ENCODE measurements at regions not wholly inside any gene's neighbourhood (a gene's known extent, or its start where the extent isn't known, plus 50 kb on each side); places are given as distances from the start of the nearest gene placed in this dataset.

DNA sequence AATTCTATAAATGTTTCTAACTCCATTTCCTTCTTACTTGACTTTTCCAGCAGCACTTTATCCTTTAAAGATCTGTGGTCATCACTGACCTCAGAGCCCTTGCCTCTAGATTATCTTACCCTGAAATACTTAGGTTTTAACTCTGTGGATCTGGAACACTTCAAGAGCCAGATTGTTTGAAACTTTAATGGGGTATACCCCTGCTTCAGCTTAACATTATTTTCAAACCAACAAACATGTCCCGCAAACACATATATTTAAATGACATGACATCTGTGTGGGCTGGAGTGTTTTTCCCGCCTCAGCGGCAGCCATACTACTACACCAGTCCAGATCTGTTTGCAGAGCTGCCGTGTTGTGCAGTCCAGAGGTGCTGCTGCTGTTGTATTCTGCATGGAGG lies 252.0 kb upstream of the TPM1 start:
- TF ChIP-seq, protein P1, sequence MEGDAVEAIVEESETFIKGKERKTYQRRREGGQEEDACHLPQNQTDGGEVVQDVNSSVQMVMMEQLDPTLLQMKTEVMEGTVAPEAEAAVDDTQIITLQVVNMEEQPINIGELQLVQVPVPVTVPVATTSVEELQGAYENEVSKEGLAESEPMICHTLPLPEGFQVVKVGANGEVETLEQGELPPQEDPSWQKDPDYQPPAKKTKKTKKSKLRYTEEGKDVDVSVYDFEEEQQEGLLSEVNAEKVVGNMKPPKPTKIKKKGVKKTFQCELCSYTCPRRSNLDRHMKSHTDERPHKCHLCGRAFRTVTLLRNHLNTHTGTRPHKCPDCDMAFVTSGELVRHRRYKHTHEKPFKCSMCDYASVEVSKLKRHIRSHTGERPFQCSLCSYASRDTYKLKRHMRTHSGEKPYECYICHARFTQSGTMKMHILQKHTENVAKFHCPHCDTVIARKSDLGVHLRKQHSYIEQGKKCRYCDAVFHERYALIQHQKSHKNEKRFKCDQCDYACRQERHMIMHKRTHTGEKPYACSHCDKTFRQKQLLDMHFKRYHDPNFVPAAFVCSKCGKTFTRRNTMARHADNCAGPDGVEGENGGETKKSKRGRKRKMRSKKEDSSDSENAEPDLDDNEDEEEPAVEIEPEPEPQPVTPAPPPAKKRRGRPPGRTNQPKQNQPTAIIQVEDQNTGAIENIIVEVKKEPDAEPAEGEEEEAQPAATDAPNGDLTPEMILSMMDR (IDR thresholded peaks at IDR 0.05) = no peak
- Mint-ChIP-seq H3K27ac (no peak overlapping the region), H3K36me3 (ENCODE audit: low read depth) (no peaks in the 10 kb centered on the region), H3K9me3 (no peaks in the 10 kb centered on the region), H3K4me1 (no peaks in the 10 kb centered on the region), H3K27me3 (peaks cover 3% of the 10 kb centered on the region), H3K4me3 (no peak overlapping the region)
- no peak for ATAC-seq (ENCODE audit: low read depth)
- DNase-seq = no peak
- ChIA-PET CTCF (no interaction called here), POLR2A (no interaction called here)
- intact Hi-C loops (cut with micrococcal nuclease) = no loop called here

DNA sequence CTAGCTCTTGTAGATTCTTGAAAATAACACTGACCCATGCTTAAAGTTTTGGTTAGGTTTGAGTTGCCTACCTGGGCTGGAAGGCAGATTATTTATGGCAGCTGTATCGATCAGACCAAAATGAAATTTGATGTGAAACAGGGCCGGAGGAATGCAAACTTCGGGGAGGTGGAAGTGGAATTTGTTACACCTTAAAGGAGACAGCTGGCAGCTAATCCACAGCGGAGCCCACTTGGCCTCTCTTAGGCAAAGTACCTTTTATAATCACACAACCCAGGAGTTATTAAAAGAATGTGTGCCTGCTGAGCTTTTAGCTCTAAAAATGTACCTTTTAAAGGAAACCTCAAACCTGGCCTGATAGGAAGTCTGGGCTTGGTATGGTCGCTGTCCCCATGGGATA lies 250.9 kb upstream of the TPM1 start:
- Mint-ChIP-seq H3K27ac (no peak overlapping the region), H3K27me3 (peaks cover 4% of the 10 kb centered on the region), H3K4me1 (no peaks in the 10 kb centered on the region), H3K36me3 (ENCODE audit: low read depth) (no peaks in the 10 kb centered on the region), H3K4me3 (no peak overlapping the region), H3K9me3 (no peaks in the 10 kb centered on the region)
- DNase-seq = no peak
- no peak for ATAC-seq (ENCODE audit: low read depth)
- TF ChIP-seq, protein P1 (IDR thresholded peaks at IDR 0.05) = no peak
- intact Hi-C loops (cut with micrococcal nuclease) = no loop called here
- ChIA-PET POLR2A (no interaction called here), CTCF (no interaction called here)

DNA sequence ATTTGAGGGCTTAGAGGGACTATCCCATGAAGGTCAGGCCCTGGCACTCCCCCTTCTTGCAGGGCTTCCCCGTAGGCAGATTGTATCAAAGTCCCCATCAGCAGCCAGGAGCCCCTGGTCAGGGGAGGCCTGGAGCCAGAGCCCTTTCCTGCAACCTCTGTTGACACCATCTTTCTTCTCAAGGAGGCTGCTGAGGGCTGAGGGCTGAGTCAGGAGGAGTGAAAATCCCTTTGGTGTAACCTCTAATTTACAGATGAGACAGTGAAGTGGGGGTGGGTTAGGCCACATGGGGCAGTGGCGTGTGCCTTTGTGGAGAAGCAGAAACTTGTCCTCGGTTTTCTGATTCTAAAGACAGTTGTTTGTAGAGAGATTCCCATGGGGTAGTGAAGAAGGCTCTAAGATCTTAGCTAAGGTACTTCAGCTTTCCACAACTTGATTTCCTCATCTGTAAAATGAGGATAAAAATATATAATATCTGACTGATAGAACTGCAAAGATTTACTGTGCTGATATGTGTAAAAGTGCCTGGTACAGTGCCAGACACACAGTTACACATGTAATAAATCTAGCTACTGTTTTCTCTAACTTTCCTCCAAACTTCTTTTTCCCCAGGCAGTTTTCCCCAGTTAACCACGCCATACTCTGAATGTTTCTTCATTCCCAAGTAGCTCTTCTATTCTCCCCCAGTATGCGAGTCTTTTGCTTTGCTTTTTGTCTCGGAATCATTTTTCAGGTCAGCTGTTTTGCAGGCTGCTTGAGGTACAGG lies 249.4 kb upstream of the TPM1 start:
- ATAC-seq (ENCODE audit: low read depth) (no peak), DNase-seq (no peak)
- peaks cover 4% of the 10 kb centered on the region for H3K27me3 Mint-ChIP-seq
- no peaks in the 10 kb centered on the region for H3K36me3 Mint-ChIP-seq (ENCODE audit: low read depth)
- H3K9me3 Mint-ChIP-seq = no peaks in the 10 kb centered on the region
- no peak overlapping the region for H3K4me3 Mint-ChIP-seq
- H3K4me1 Mint-ChIP-seq = no peaks in the 10 kb centered on the region
- H3K27ac Mint-ChIP-seq = no peak overlapping the region
- TF ChIP-seq, protein P1 (IDR thresholded peaks at IDR 0.05) = no peak
- POLR2A ChIA-PET = no interaction called here
- intact Hi-C loops (cut with micrococcal nuclease) = no loop called here
- CTCF ChIA-PET = interaction anchor here (0.7 kb wide), 1 partner anchor 11 kb away, joined by 3 read pairs; no protein-coding TSS in a partner anchor

DNA sequence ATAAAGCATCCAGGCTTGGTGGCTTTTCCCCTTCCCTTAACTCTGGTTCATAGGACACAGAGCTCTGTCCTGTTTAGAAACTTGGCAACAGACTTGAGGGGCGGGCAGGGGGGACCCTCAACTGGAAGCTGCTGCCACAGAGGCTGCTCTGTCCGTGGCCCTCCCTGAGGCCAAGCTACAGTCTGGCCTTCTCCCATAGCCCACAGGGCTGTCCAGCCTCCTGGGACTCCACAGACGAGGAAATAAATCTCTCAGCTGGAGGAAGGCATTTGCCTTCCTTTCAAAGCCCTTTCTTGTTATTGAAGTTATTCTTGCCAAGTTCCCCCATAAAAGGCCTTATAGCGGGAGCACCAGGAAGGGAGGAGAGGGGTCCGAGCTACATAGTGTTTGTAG lies 248.8 kb upstream of the TPM1 start:
- CTCF ChIA-PET = interaction anchor here (0.7 kb wide), 1 partner anchor 11 kb away, joined by 3 read pairs; no protein-coding TSS in a partner anchor
- no peaks in the 10 kb centered on the region for H3K4me1 Mint-ChIP-seq
- POLR2A ChIA-PET = no interaction called here

DNA sequence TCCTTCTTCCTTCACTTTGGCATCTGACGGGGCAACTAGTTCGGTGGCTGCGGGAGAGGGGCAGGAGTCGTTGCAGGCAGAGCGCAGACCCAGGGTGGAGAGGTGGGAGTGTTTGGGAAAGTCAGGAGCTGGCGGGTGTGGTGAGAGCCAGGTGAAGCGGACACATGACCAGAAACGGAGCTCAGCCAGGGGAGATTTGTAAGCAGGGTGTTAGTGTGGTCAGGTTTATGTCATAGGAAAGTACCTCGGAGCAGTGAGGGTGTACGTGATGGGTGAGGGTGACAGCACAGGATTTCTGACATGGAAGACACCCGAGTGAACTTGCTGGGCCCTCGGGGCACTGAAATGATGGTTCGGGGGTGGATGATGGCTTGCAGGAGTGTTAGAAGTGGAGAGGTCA lies 247.4 kb upstream of the TPM1 start:
- CTCF ChIA-PET = no interaction called here
- H3K36me3 Mint-ChIP-seq (ENCODE audit: low read depth) = no peaks in the 10 kb centered on the region
- TF ChIP-seq, protein P1 (IDR thresholded peaks at IDR 0.05) = no peak
- no peak overlapping the region for H3K27ac Mint-ChIP-seq
- no peaks in the 10 kb centered on the region for H3K9me3 Mint-ChIP-seq
- POLR2A ChIA-PET = no interaction called here
- no peak for DNase-seq
- peaks cover 4% of the 10 kb centered on the region for H3K27me3 Mint-ChIP-seq
- intact Hi-C loops (cut with micrococcal nuclease) = no loop called here
- ATAC-seq (ENCODE audit: low read depth) = no peak
- no peaks in the 10 kb centered on the region for H3K4me1 Mint-ChIP-seq
- H3K4me3 Mint-ChIP-seq = no peak overlapping the region

More for the DNA sequence above, 248.8 kb upstream of the TPM1 start:
- TF ChIP-seq, protein P1 (IDR thresholded peaks at IDR 0.05) = no peak
- Mint-ChIP-seq H3K27me3 (peaks cover 4% of the 10 kb centered on the region), H3K4me3 (no peak overlapping the region), H3K27ac (no peak overlapping the region), H3K9me3 (no peaks in the 10 kb centered on the region), H3K36me3 (ENCODE audit: low read depth) (no peaks in the 10 kb centered on the region)
- ATAC-seq (ENCODE audit: low read depth) (no peak), DNase-seq (no peak)
- intact Hi-C loops (cut with micrococcal nuclease) = no loop called here
